AG09309 (cell line): ENCODE measurements at regions not wholly inside any gene's neighbourhood (a gene's known extent, or its start where the extent isn't known, plus 50 kb on each side); places are given as distances from the start of the nearest gene placed in this dataset.

ENCODE experiments used
- DNase-seq: peaks from one replicate; pipeline ENCODE4 v3.0.0-alpha.2; 2010; ENCODE audit warnings: low read depth
- H3K4me3 ChIP-seq: 2 replicates; pipeline ENCODE4 v1.5.1; 2011; ENCODE audit warnings: mild to moderate bottlenecking, low read depth, low read length, moderate library complexity; ENCODE audit not compliant: control insufficient read depth
- CTCF ChIP-seq: IDR thresholded peaks from 2 replicates; pipeline ENCODE4 v1.5.1; 2011; ENCODE audit warnings: mild to moderate bottlenecking, low read depth, low read length, inconsistent platforms; ENCODE audit not compliant: insufficient read depth, control insufficient read depth; ENCODE audit errors: missing control alignments

- DNase-seq: no peak
- H3K4me3 ChIP-seq: no peak overlapping the region
- no peak for TF ChIP-seq CTCF
Observed at GRCh38 chr4:59956366-59956765, 1243.8 kb upstream of the ADGRL3 start.

GRCh38 chr4:59960143-59960542 is 1240.0 kb upstream of the ADGRL3 start:
- H3K4me3 ChIP-seq: no peak overlapping the region
- no peak for DNase-seq
- TF ChIP-seq CTCF: no peak

- TF ChIP-seq CTCF: no peak
- no peak for DNase-seq
- no peak overlapping the region for H3K4me3 ChIP-seq
Observed at GRCh38 chr4:59966758-59967157, 1233.4 kb upstream of the ADGRL3 start.

GRCh38 chr4:59968796-59969195 is 1231.3 kb upstream of the ADGRL3 start:
- TF ChIP-seq CTCF: no peak
- H3K4me3 ChIP-seq: no peak overlapping the region

GRCh38 chr4:59969909-59970308 is 1230.2 kb upstream of the ADGRL3 start:
- no peak for DNase-seq
- H3K4me3 ChIP-seq: no peak overlapping the region
- no peak for TF ChIP-seq CTCF

More at GRCh38 chr4:59968796-59969195, 1231.3 kb upstream of the ADGRL3 start:
- no peak for DNase-seq

GRCh38 chr4:59971952-59972351 is 1228.2 kb upstream of the ADGRL3 start:
- no peak overlapping the region for H3K4me3 ChIP-seq
- DNase-seq: no peak
- TF ChIP-seq CTCF: no peak

- DNase-seq: no peak
- H3K4me3 ChIP-seq: no peak overlapping the region
- no peak for TF ChIP-seq CTCF
Observed at GRCh38 chr4:59973492-59973891, 1226.6 kb upstream of the ADGRL3 start.
